Fibroblast of mammary gland (primary cell): ENCODE measurements at regions not wholly inside any gene's neighbourhood (a gene's known extent, or its start where the extent isn't known, plus 50 kb on each side); places are given as distances from the start of the nearest gene placed in this dataset.
"Not testable (repeated sequence)": the region's sequence is repeated elsewhere in the genome, so short reads cannot be mapped to it uniquely, and the experiment has no call there.

ENCODE experiments used
- DNase-seq: peaks from one replicate; pipeline ENCODE4 v3.0.0-alpha.2; 2010; ENCODE audit warnings: low read depth
- H3K4me3 ChIP-seq: 2 replicates; pipeline ENCODE4 v1.5.1; 2011; ENCODE audit warnings: low read depth, mild to moderate bottlenecking, low read length, moderate library complexity; ENCODE audit not compliant: control insufficient read depth
- CTCF ChIP-seq: conservative IDR thresholded peaks from 2 replicates; pipeline ENCODE4 v1.5.1; 2011; ENCODE audit warnings: low read depth, low read length, inconsistent platforms; ENCODE audit not compliant: control insufficient read depth, insufficient read depth

- no peak for DNase-seq
- H3K4me3 ChIP-seq: no peak overlapping the region
- no peak for TF ChIP-seq CTCF
Observed at GRCh38 chr17:72385475-72385874, 264.7 kb downstream of the SOX9 start.

- H3K4me3 ChIP-seq: not testable (repeated sequence)
- DNase-seq: peak; percentile 83
Observed at GRCh38 chr17:72386173-72386572, 265.4 kb downstream of the SOX9 start.

- TF ChIP-seq CTCF: no peak
- H3K4me3 ChIP-seq: no peak overlapping the region
- peak; percentile 73 for DNase-seq
Observed at GRCh38 chr17:72386619-72387237, 265.9 kb downstream of the SOX9 start.

GRCh38 chr17:72387487-72387886, 266.7 kb downstream of the SOX9 start:
- TF ChIP-seq CTCF: no peak
- peak; percentile 95 for DNase-seq
- H3K4me3 ChIP-seq: no peak overlapping the region

- no peak for TF ChIP-seq CTCF
- no peak for DNase-seq
Observed at GRCh38 chr17:72387969-72388368, 267.1 kb downstream of the SOX9 start.

GRCh38 chr17:72388765-72389473, 268.1 kb downstream of the SOX9 start:
- DNase-seq: peak; percentile 58
- TF ChIP-seq CTCF: peak; percentile 18
- H3K4me3 ChIP-seq: no peak overlapping the region

More at GRCh38 chr17:72387969-72388368, 267.1 kb downstream of the SOX9 start:
- no peak overlapping the region for H3K4me3 ChIP-seq

- peak; percentile 65 for DNase-seq
- no peak overlapping the region for H3K4me3 ChIP-seq
- no peak for TF ChIP-seq CTCF
Observed at GRCh38 chr17:72390675-72391508, 270.1 kb downstream of the SOX9 start.
